Right ventricle myocardium superior (tissue), 1 donor: ENCODE measurements at regions not wholly inside any gene's neighbourhood (a gene's known extent, or its start where the extent isn't known, plus 50 kb on each side); places are given as distances from the start of the nearest gene placed in this dataset.

Experiments used
- ATAC-seq: fragments of 200-7000 bp; cut with Tn5 transposase; one replicate; pipeline ENCODE4 v1.9.1; 2020; ENCODE audit warnings: mild to moderate bottlenecking; ENCODE audit not compliant: poor library complexity
- DNase-seq: peaks from one replicate; pipeline ENCODE4 v3.0.0-alpha.2; 2020
- intact Hi-C: fragments of 100-400 bp; cut with DNase I; formaldehyde crosslinking; loops from one replicate; pipeline ENCODE4 v1.11.2; 2022
- donor health status: DM: no; HTN: yes; CAD: no; lungs with severe emphysema.

DNA sequence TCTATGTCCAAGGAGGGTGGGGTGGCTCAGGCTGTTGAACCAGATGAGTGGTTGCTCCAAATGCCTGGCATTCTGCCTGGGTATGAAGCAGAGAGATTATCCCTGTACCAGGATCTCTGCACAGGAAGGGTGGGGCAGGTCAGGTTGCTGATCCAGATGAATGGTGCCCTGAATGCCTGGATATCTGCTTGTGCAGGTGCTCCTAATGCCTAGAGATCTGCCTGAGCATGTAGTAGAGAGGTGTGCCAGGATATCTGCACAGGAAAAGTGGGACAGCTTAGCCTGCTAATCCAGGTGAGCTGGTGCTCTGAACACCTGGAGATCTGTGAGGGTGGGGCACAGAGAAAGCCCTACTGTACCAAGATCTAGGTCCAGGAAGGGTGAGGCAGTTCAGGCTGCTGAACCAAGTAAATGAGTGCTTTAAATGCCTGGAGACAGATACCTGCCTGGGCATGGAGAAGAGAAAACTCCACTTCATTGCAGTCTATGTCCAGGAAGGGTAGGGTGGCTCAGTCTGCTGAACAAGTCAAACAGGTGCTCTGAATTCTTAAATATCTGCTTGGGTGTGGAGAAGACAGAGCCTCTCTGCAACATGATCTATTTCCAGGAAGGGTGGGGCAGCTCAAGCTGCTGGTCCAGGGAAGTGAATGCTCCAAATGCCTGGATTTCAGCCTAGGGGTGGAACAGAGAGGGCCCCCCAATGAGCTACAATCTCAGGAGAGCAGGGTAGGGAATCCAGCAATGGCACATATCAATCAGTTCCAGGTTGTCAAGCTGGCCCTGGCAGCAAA is 189.4 kb upstream of the DMRTA1 start:
- intact Hi-C loops = no loop called here
- ATAC-seq (no peak), DNase-seq (no peak)

DNA sequence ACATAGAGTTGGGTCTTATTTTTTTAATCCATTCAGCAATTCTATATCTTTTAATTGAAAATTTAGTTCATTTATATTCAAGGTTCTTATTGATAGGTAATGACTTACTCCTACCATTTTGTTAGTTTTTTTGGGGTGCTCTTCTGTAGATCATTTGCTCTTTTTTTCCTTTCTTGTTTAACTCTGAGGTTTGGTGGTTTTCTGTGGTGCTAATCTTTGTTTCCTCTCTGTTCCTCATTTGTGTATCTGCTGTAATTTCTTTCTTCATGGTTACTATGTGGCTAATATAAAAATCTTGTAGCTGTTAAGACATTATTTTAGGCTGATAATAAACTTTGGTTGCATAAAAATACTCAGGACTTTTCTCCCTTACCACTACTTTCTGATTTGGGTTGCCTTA is 181.6 kb upstream of the DMRTA1 start:
- ATAC-seq (no peak), DNase-seq (no peak)
- intact Hi-C loops = no loop called here

DNA sequence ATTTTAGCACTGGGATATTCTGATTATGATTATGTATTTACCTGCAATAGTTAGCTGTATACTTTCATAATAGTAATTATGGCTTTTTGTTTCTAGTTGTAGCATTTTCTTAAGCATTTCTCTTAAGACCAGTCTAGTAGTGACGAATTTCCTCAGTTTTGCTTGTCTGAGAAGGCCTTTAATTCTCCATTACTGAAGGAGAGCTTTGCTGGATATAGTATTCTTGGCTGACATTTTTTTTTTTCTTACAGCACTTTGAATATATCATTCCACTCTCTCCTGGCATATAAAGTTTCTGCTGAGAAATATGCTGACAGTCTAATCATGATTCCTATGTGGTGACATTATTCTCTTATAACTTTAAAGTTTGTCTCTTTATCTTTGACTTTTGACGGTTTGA is 181.1 kb upstream of the DMRTA1 start:
- DNase-seq (no peak), ATAC-seq (no peak)
- intact Hi-C loops = no loop called here

DNA sequence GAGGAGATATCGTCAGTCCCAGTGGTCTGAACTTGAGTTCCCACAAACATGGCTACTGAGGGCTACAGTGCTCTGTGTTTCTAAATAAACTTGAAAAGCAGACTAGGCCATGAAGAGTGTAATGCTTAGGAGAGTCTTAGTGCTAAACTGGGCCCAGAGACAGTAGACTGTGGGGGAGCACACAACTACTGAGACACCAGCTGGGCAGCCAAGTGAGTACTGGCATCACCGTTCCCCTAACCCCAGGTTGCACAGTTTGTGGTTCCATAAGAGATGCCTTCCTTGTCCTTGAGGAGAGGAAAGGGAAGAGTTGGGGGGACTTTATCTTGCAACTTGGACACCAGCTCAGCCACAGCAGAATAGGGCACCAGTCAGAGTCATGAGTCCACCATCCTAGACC is 172.1 kb upstream of the DMRTA1 start:
- DNase-seq (no peak), ATAC-seq (no peak)
- intact Hi-C loops = no loop called here

DNA sequence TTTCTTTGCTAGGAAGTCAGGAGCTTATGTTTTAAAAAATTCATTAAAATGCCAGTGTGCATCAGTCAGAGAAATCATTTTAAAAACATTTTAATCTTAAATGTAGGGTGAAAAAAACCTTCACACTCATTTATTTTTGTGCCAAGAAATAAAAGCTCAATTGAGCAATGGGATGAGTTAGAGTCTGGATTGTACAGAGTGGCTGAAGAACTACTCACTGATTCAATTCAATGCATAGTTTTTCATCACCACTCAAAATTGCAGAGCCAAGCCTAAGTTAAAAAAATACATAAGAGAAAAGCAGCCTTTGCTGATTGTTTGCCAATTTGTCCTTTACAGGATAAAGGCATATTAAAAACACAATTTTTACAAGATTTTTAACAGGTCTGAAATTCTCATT is 168.2 kb upstream of the DMRTA1 start:
- DNase-seq = no peak
- intact Hi-C loops = no loop called here
- ATAC-seq = no peak

DNA sequence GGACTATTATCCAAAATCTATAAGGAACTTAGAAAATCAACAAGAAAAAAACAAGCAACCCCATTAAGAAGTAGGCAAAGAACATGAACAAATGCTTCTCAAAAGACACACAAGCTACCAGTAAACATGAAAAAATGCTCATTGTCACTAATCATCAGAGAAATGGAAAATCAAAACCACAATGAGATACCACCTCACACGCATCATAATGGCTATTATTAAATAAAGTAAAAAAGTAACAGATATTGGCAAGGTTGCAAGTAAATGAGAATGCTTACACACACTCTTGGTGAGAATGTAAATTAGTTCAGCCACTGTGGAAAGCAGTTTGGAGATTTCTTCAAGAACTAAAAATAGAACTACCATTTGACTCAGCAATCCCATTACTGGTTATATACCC is 167.0 kb upstream of the DMRTA1 start:
- ATAC-seq = no peak
- intact Hi-C loops = no loop called here
- no peak for DNase-seq

DNA sequence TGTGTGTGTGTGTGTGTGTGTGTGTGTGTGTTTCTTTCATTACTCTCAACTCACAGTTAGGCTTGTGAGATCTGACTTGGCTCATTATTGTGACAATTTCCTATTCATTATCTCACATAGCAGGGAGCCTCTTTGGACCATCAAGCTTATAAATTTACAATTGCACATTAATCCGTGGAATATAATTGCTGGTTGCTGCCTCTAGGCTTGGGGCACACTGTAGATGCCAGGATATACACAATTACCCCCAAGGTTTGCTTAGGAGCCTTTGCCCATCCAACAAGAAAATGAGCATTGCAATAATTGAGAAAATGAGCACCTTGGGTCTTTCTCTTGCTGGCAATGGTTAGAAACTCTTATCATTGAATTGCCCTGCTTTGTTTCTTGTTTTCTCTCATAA is 161.6 kb upstream of the DMRTA1 start:
- intact Hi-C loops = no loop called here
- ATAC-seq (no peak), DNase-seq (no peak)

DNA sequence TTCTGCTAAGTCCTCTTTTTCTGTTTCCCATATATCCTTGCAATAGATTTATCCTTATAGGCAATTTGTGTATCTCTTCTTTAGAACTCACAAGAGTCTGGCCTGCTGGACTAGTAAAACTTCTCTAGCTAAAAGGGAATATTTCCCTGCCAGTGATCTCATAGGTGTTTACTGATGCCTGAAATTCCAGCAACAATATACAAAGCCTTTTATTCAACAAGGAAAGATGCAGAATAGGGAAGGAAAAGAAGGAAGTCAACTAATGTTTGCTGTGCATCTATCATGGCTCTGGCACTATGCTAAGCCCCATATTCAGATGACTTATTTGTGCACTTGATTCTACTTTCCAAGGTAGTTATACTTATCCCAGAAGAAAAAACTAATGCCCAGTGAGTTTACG is 160.0 kb upstream of the DMRTA1 start:
- ATAC-seq = no peak
- intact Hi-C loops = no loop called here

DNA sequence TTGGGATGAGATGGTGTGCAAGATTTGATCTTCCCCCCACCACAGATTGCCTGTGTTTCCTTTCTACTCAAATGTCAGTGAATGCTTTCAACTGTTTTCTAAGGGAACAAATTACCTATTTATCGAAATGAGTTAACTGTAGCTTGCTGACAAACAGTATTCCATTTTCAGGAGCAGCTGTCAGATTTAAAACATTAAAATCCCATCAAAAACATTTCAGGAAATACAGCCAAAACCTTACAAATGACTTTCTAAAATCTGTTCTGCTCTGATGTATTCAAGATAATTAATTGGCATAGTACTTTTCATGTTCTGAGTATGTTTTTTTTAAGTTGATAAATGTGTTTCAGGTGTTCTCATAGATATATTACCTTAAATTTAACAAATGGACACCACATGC is 158.0 kb upstream of the DMRTA1 start:
- intact Hi-C loops = no loop called here
- ATAC-seq = no peak

More for the DNA sequence above, 160.0 kb upstream of the DMRTA1 start:
- no peak for DNase-seq

DNA sequence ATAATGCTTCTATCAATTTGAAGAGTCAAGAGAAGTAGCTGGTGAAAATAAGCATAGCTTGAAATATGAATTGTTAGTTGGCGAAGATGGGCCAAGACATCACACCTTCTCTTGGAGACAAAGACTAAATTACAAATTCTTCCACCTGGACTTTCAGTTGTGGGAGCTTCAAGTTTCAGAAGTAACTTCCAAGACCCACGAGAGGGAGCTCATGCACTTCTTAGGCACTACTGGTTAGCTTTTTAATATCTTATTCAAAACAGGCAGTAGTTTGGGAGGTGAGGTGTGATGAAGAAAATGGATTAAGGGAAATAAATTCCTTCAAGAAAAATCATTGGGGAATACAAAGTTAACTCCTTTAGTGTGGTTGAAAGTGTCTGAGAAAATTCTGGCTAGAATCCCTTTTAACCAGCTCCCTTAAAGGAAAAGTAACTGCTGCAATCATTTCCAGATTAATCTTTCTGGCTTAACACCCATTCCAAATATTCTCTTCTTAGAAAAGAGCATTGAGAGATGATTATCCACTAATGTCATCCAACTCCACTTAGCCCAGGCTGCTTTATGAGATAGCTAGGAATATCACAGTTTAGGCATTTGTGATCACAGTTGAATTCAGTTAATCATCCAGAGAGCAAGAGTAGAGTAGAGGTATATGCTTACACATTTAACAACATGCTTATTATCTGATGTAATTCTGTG is 139.5 kb upstream of the DMRTA1 start:
- ATAC-seq (peak; percentile 57), DNase-seq (no peak)
- intact Hi-C loops = loop anchor here (5.0 kb wide), 1 partner anchor 145 kb away; no protein-coding TSS in a partner anchor

More for the DNA sequence above, 158.0 kb upstream of the DMRTA1 start:
- DNase-seq = no peak

DNA sequence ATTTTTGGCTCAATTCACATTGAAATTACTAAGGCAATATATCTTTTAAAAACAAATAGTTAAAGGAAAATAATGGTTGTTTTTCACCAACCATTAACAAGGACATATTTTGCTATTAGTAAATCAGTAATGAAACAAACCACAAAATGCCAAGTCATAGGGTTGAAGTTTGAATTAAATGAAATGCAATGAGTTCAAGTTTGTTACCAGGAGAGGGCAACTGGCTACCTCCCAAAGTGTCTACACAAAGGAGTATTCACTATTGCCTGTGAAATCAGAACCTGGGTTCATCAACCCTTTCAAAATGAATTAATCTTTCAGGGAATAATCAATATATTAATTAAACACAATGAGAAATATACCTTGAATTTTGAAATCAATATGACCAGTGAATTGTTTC is 138.4 kb upstream of the DMRTA1 start:
- intact Hi-C loops = loop anchor here (5.0 kb wide), 1 partner anchor 144 kb away; no protein-coding TSS in a partner anchor
- no peak for ATAC-seq
- DNase-seq = no peak

DNA sequence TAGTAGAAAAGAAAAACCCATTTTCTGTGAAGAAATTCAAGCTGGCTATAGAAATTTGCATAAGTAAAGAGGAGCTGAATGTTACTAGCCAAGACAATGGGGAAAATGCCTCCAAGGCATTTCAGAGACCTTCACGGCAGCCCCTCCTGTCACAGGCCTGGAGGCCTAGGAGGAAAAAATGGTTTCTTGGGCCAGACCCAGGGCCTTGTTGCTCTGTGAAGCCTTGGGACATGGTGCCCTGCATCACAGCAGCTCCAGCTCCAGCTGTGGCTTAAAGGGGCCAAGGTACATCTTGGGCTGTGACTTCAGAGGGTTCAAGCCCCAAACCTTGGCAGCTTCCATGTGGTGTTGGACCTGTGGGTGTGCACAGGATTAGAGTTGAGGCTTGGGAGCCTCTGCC is 130.0 kb upstream of the DMRTA1 start:
- ATAC-seq = no peak
- intact Hi-C loops = no loop called here
- DNase-seq = no peak

DNA sequence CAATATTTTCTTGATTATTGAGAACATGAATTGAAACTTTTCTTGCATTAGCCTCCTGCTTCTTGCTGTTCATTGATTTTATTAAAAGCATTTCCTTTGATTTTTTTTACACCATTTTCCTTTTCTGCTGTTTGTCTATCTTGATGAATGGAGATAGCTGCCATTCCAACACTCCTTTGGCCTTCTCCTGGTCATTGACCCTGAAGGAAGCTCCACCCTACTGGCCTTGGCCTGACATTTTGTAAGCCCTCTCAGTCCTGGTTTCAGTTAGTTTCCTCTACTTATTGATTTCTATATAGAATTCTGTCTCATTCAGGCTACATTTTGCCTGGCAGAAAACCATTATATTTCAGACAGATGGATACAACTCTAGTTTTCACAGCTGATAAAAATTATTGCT is 115.1 kb upstream of the DMRTA1 start:
- intact Hi-C loops = no loop called here
- DNase-seq = no peak
- no peak for ATAC-seq

DNA sequence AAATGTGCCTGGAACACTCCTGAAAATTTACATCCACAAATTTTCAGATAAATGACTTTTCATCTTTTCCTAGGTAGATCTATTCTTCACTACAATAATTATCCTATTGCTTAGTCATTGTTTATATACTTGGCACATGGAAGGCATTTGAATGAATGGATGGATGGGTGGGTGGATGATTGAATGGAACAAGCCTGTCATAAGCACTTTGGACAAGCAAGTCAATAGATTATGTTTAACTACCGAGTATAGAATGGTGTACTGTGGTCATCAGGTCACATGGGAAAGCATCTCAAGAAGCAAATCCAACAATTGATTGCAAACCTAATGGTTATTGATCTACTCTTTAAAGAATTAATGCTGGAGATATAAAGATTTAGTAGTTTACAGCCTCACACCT is 114.4 kb upstream of the DMRTA1 start:
- DNase-seq (no peak), ATAC-seq (no peak)
- intact Hi-C loops = no loop called here

DNA sequence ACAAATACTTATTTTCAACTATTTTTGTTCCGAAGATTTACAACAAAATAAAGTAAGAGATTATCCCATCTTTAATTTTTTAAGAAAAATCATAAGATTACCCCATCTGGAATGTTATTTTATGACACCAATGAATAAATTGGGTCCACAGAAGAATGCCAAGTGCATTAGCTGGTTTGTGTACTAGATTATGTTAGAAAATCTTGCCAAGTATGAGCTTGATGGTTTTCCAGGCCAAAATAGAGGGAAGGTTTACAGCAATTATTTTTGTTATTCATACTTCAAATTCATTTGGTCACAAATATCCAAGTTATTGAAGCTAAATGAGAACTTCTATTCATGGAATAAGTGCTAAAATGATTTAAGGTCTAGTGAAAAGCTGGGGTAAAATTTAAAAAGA is 109.4 kb upstream of the DMRTA1 start:
- intact Hi-C loops = no loop called here
- ATAC-seq (no peak), DNase-seq (no peak)

DNA sequence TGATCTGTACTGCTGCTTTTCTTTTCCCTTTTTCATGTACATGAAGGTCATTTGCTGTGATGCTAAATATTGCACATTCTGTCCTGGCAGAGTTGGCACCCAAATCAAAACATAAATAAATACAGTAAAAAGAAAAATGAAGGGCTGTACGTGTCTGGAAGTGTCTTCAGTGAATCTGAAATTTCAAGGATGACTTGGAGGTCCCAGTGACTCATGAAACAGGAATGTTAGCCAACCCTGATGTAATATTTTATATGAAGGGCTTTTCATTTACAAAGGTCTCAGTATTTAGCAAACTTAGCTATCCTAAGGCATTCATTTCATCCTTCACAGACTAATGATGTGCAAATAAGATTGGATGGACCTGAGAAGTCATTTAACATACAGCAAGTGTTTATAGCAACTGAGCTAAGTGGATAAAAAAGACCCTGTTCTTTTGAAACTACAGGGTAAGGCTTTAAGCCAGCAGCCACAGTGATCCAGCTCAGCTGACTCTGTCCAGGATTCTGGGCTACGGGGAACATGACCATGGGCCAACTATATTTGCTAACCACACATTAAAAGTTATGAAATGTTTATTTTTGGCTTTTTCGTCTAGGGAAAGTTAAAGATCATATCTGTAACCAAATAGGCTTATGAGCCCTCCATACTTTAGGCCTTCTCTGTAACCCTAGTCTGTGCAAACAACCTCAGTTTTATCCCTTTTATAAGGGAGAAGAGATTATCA is 104.0 kb upstream of the DMRTA1 start:
- no peak for DNase-seq
- no peak for ATAC-seq
- intact Hi-C loops = no loop called here

DNA sequence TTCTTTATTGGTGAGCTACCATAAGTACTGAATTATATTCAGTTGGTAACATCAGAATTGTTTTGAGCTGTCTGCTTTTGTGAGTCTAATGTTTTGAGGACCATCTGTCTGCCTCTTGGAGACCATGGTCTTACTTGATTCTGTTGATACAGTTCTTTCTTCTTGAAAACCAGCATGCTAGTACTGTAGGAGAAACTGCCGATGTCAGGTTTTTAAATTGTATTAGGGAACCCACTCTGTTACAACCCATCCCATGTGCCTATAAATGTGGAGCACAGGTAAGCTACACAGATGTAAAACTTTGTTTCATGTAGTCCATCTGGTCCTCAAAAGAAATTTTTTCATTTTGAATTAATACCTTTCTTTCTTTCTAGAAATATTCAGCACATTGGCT is 103.4 kb upstream of the DMRTA1 start:
- DNase-seq (no peak), ATAC-seq (no peak)
- intact Hi-C loops = no loop called here

DNA sequence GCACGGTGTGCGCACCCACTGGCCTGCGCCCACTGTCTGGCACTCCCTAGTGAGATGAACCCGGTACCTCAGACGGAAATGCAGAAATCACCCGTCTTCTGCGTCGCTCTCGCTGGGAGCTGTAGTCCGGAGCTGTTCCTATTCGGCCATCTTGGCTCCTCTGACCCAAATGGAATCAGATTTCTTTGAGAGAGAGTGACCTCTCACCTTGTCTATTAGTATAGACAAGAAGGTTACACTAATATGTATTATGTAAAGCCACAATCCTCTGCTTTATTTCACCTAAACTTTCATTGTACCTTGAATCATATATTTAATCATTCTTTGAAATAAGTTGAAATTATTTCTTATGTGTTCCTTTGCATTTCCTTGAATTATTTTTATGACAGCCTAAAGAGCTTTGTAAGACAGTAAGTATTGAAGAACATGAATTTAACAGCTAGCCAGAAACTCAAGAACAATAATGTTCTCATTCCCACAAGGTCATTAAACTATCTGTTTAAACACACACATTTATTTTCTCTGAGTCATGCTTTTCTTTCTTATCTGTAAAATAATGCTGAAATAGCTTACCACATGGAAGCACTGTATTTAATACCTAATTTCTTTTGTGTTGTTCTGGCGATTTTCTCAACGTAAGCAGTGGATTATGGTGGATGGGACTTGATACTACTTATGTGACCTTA is 91.8 kb upstream of the DMRTA1 start:
- ATAC-seq = no peak
- DNase-seq = no peak
- intact Hi-C loops = no loop called here

DNA sequence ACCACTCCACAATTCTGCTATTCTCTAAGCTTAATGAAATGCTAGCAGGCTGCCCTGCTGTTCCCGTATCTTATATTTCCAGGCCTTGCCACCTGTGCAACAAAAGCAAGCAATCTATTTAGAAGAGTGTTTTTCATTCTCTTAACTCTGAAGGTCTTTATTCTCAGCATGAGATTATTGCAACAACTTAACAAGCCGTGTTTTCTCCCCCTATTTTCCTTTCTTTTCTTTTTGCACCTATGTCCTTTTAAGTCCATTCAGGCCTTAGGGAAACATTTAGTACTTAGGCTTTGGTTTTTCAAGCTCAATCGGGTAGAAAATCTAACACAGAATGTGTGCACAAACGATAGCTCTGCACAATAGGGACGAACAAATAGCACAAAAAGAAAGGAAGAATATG is 89.6 kb upstream of the DMRTA1 start:
- no peak for DNase-seq
- intact Hi-C loops = no loop called here
- no peak for ATAC-seq
